Fibroblast of lung (primary cell): ENCODE measurements at regions not wholly inside any gene's neighbourhood (a gene's known extent, or its start where the extent isn't known, plus 50 kb on each side); places are given as distances from the start of the nearest gene placed in this dataset.

Experiments used
- DNase-seq, 2 donors: peaks; one replicate each; pipeline versions ENCODE4 v3.0.0 to v3.0.0-alpha.2; 2010; ENCODE audit warnings: low read depth in 2 of 2
- H2AFZ ChIP-seq: 2 replicates; pipeline ENCODE4 v1.5.1; 2012; ENCODE audit warnings: low read length, control low read depth, inconsistent platforms
- H3K27ac ChIP-seq: 2 replicates; pipeline ENCODE4 v1.5.1; 2011; ENCODE audit warnings: low read length, control low read depth; ENCODE audit not compliant: insufficient read depth
- H3K27me3 ChIP-seq: 2 replicates; pipeline ENCODE4 v1.5.1; 2011; ENCODE audit warnings: mild to moderate bottlenecking, low read length; ENCODE audit not compliant: control insufficient read depth, insufficient read depth
- H3K36me3 ChIP-seq: 2 replicates; pipeline ENCODE4 v1.5.1; 2011; ENCODE audit warnings: low read length; ENCODE audit not compliant: control insufficient read depth, insufficient read depth
- H3K4me1 ChIP-seq: 2 replicates; pipeline ENCODE4 v1.5.1; 2011; ENCODE audit warnings: low read length; ENCODE audit not compliant: control insufficient read depth, insufficient read depth; ENCODE audit errors: extremely low read depth
- H3K4me2 ChIP-seq: 2 replicates; pipeline ENCODE4 v1.5.1; 2011; ENCODE audit warnings: low read length, control low read depth; ENCODE audit not compliant: insufficient read depth; ENCODE audit errors: extremely low read depth
- H3K4me3 ChIP-seq, 4 experiments: fragments of 200-600 bp in 1 of 4; sonication (generic) in 1 of 4; replicated peaks in 1 of 4; 2 replicates each; pipeline ENCODE4 v1.5.1; 2011 to 2016; ENCODE audit warnings: low read length in 4 of 4, low read depth in 3 of 4, mild to moderate bottlenecking in 3 of 4, control low read depth in 2 of 4, inconsistent platforms in 1 of 4, mixed read lengths in 1 of 4; ENCODE audit not compliant: insufficient read depth in 1 of 4; ENCODE audit errors: control extremely low read depth in 1 of 4
- H3K79me2 ChIP-seq: 2 replicates; pipeline ENCODE4 v1.5.1; 2012; ENCODE audit warnings: mild to moderate bottlenecking, low read length, inconsistent platforms; ENCODE audit not compliant: control insufficient read depth, insufficient read depth
- H3K9ac ChIP-seq: 2 replicates; pipeline ENCODE4 v1.5.1; 2011; ENCODE audit warnings: mild to moderate bottlenecking, low read length, control low read depth; ENCODE audit not compliant: insufficient read depth
- H3K9me3 ChIP-seq: 2 replicates; pipeline ENCODE4 v1.5.1; 2012; ENCODE audit warnings: low read depth, low read length; ENCODE audit not compliant: control insufficient read depth, insufficient read depth
- H4K20me1 ChIP-seq: 2 replicates; pipeline ENCODE4 v1.5.1; 2011; ENCODE audit warnings: low read length; ENCODE audit not compliant: control insufficient read depth, insufficient read depth; ENCODE audit errors: extremely low read depth
- CTCF ChIP-seq, 2 donors: IDR thresholded peaks in 1 of 2; conservative IDR thresholded peaks in 1 of 2; 1 replicate in 1 of 2; 2 replicates in 1 of 2; pipeline ENCODE4 v1.5.1; 2011 to 2012; ENCODE audit warnings: low read length in 2 of 2, control low read depth in 1 of 2, inconsistent platforms in 1 of 2, low read depth in 1 of 2, mild to moderate bottlenecking in 1 of 2
- EZH2 ChIP-seq: IDR thresholded peaks from 2 replicates; pipeline ENCODE4 v1.5.1; 2012; ENCODE audit warnings: low read length, control low read depth, mild to moderate bottlenecking; ENCODE audit errors: missing control alignments

GRCh38 chr9:32706725-32707100, 71.2 kb upstream of the TAF1L start:
- H3K27ac ChIP-seq = no peak overlapping the region
- H3K4me1 ChIP-seq = no peaks in the 10 kb centered on the region
- DNase-seq = no peak
- no peak overlapping the region for H3K4me2 ChIP-seq
- H3K36me3 ChIP-seq = no peaks in the 10 kb centered on the region
- no peak overlapping the region for H3K9ac ChIP-seq
- no peaks in the 10 kb centered on the region for H4K20me1 ChIP-seq
- no peaks in the 10 kb centered on the region for H3K27me3 ChIP-seq
- TF ChIP-seq CTCF (conservative IDR thresholded peaks at IDR 0.05 in 1 of 2, IDR thresholded peaks at IDR 0.05 in 1 of 2; ENCODE audit: low read depth in 1 of 2, low read length in 2 of 2) (no peak), EZH2 (no peak)
- H3K79me2 ChIP-seq = no peaks in the 10 kb centered on the region
- no peak overlapping the region for H2AFZ ChIP-seq
- H3K9me3 ChIP-seq = no peaks in the 10 kb centered on the region
- H3K4me3 ChIP-seq = no peak overlapping the region

- Histone ChIP-seq H4K20me1 (no peaks in the 10 kb centered on the region), H3K4me1 (no peaks in the 10 kb centered on the region), H3K4me2 (no peak overlapping the region), H3K4me3 (no peak overlapping the region), H3K27me3 (no peaks in the 10 kb centered on the region), H3K36me3 (no peaks in the 10 kb centered on the region), H3K79me2 (no peaks in the 10 kb centered on the region), H3K27ac (no peak overlapping the region), H3K9ac (no peak overlapping the region), H2AFZ (no peak overlapping the region), H3K9me3 (no peaks in the 10 kb centered on the region)
- peak in 1 of 2 donors; percentile 27 for DNase-seq
- TF ChIP-seq CTCF (conservative IDR thresholded peaks at IDR 0.05 in 1 of 2, IDR thresholded peaks at IDR 0.05 in 1 of 2; ENCODE audit: low read depth in 1 of 2, low read length in 2 of 2) (no peak), EZH2 (no peak)
These were observed 71.9 kb upstream of the TAF1L start for GRCh38 chr9:32707326-32707725.

- no peak for DNase-seq
These were observed 73.1 kb upstream of the TAF1L start for GRCh38 chr9:32708480-32709150.

More at GRCh38 chr9:32708480-32709150, 73.1 kb upstream of the TAF1L start:
- no peak overlapping the region for H3K27ac ChIP-seq
- H3K4me3 ChIP-seq = no peak overlapping the region
- no peaks in the 10 kb centered on the region for H3K9me3 ChIP-seq
- no peaks in the 10 kb centered on the region for H3K79me2 ChIP-seq
- TF ChIP-seq CTCF (conservative IDR thresholded peaks at IDR 0.05 in 1 of 2, IDR thresholded peaks at IDR 0.05 in 1 of 2; ENCODE audit: low read depth in 1 of 2, low read length in 2 of 2) = no peak
- no peak for TF ChIP-seq EZH2
- H3K9ac ChIP-seq = no peak overlapping the region
- H3K27me3 ChIP-seq = no peaks in the 10 kb centered on the region
- no peaks in the 10 kb centered on the region for H3K36me3 ChIP-seq
- no peaks in the 10 kb centered on the region for H4K20me1 ChIP-seq
- H3K4me2 ChIP-seq = no peak overlapping the region
- no peak overlapping the region for H2AFZ ChIP-seq
- no peaks in the 10 kb centered on the region for H3K4me1 ChIP-seq
